GM12873 (cell line): ENCODE measurements at regions not wholly inside any gene's neighbourhood (a gene's known extent, or its start where the extent isn't known, plus 50 kb on each side); places are given as distances from the start of the nearest gene placed in this dataset.

ENCODE experiments used
- CTCF ChIP-seq: IDR thresholded peaks from 2 replicates; pipeline ENCODE4 v1.5.1; 2012; ENCODE audit warnings: low read depth, mild to moderate bottlenecking, moderate library complexity, low read length, control low read depth; ENCODE audit not compliant: insufficient read depth; ENCODE audit errors: missing control alignments

- TF ChIP-seq CTCF = no peak
These were observed 54.0 kb upstream of the PDE3A start for GRCh38 chr12:20314328-20314727.

GRCh38 chr12:20317554-20317953 lies 50.8 kb upstream of the PDE3A start:
- no peak for TF ChIP-seq CTCF
